Cardiac muscle cell (in vitro differentiated cells and primary cell): ENCODE measurements at regions not wholly inside any gene's neighbourhood (a gene's known extent, or its start where the extent isn't known, plus 50 kb on each side); places are given as distances from the start of the nearest gene placed in this dataset.

Experiments
- DNase-seq, 2 donors: peaks; one replicate each; pipeline versions ENCODE4 v3.0.0 to v3.0.0-alpha.2; 2010 to 2017; ENCODE audit warnings: low read depth in 1 of 2, low spot score in 1 of 2
- H3K27ac ChIP-seq: fragments of 200-600 bp; sonication (generic); 2 replicates; pipeline ENCODE4 v1.5.1; 2016
- H3K27me3 ChIP-seq: fragments of 200-600 bp; sonication (generic); 2 replicates; pipeline ENCODE4 v1.6.0; 2016; ENCODE audit warnings: control low read depth
- H3K36me3 ChIP-seq: fragments of 200-600 bp; sonication (generic); 2 replicates; pipeline ENCODE4 v1.5.1; 2016; ENCODE audit warnings: control low read depth
- H3K4me1 ChIP-seq: fragments of 200-600 bp; sonication (generic); 2 replicates; pipeline ENCODE4 v1.8.1; 2017; ENCODE audit warnings: low read depth, mild to moderate bottlenecking, mixed run types
- H3K4me3 ChIP-seq: fragments of 200-600 bp; sonication (generic); 2 replicates; pipeline ENCODE4 v1.5.1; 2016; ENCODE audit warnings: mild to moderate bottlenecking
- H3K9me3 ChIP-seq: fragments of 200-600 bp; sonication (generic); 2 replicates; pipeline ENCODE4 v1.5.1; 2017; ENCODE audit warnings: low read depth, mild to moderate bottlenecking, control low read depth
- TF ChIP-seq, protein P1 (sequence below): IDR thresholded peaks from 2 replicates; pipeline ENCODE4 v1.5.1; 2012; ENCODE audit warnings: low read depth, mild to moderate bottlenecking, low read length

DNA sequence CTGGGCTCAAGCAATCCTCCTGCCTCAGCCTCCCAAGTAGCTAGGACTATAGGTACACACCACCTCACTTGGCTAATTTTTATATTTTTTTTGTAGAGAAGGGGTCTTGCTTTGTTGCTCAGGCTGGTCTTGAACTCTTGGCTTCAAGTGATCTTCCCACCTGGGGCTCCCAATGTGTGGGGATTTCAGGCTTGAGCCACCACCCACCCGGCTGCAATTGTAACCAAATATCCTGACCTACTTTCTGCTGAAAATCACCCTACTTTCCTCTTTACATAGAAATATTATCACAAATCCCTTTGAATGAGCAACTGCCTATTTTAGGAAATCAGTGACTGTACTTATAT, 59.6 kb upstream of the ZNF608 start:
- H3K27ac ChIP-seq, result peak overlapping the region; percentile 85
- no peak overlapping the region for H3K4me3 ChIP-seq
- no peaks in the 10 kb centered on the region for H3K36me3 ChIP-seq
- no peak for DNase-seq
- no peaks in the 10 kb centered on the region for H3K27me3 ChIP-seq
- no peaks in the 10 kb centered on the region for H3K9me3 ChIP-seq
- TF ChIP-seq, protein P1, sequence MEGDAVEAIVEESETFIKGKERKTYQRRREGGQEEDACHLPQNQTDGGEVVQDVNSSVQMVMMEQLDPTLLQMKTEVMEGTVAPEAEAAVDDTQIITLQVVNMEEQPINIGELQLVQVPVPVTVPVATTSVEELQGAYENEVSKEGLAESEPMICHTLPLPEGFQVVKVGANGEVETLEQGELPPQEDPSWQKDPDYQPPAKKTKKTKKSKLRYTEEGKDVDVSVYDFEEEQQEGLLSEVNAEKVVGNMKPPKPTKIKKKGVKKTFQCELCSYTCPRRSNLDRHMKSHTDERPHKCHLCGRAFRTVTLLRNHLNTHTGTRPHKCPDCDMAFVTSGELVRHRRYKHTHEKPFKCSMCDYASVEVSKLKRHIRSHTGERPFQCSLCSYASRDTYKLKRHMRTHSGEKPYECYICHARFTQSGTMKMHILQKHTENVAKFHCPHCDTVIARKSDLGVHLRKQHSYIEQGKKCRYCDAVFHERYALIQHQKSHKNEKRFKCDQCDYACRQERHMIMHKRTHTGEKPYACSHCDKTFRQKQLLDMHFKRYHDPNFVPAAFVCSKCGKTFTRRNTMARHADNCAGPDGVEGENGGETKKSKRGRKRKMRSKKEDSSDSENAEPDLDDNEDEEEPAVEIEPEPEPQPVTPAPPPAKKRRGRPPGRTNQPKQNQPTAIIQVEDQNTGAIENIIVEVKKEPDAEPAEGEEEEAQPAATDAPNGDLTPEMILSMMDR, result no peak
- peaks cover 14% of the 10 kb centered on the region for H3K4me1 ChIP-seq

DNA sequence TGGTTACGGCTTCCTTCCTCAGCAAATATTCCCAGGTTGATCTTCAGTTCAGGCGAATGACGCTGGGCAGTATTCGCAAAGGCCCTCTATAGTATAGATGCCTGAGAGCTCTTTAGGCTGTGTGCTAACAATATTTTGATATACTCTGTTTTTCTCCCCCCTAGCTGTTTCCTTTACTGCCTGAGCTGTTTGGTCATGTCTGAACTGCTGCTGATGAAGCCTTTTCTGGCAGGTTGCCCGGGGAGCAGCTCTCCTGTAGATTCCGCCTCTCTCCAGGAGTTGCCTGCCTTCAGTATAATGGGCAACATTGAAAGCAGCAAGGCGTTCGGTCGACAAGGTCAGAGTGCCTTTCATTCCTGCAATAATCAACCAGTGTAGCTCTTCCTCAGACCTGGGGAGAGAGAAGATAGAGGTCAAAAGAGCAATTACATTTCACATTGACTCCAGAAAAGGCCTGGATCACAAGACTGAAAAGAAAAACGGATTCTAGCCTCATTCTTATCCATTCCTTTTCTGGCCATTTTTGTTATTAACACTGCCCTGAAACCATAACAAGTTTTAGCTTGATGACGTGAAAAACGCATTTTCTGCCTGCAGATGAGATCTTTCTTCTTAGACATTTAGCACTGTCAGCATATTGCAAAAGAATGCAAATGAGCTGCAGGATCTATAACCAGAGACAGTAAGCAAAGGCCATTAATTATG, 60.1 kb upstream of the ZNF608 start:
- Histone ChIP-seq H3K27me3 (no peaks in the 10 kb centered on the region), H3K4me1 (peaks cover 14% of the 10 kb centered on the region), H3K9me3 (no peaks in the 10 kb centered on the region), H3K36me3 (no peaks in the 10 kb centered on the region), H3K4me3 (no peak overlapping the region), H3K27ac (peak overlapping the region; percentile 85)
- DNase-seq, result peak; percentile 92 to 94
- TF ChIP-seq, protein P1, result no peak

DNA sequence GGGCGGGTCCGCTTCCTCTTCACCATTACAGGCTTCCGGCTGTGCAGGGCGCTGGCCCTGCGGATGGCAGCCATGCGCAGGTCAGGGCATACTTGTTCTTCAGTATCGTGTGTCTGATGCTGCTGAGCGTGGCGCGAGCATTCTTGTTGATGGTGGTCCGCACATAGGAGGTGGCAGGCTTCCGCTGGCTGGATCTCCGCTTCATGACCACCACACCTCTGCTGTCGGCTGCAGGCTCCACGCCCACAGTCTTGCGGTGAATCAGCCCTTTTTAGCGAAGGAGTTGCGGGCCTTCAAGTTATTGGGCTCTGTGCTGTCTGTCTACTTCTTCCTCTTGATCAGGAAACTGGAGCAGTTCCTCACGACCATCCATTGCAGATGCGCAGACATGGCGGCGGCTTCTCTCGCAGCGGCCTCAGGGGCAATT, 62.4 kb upstream of the ZNF608 start:
- Histone ChIP-seq H3K4me1 (peaks cover 26% of the 10 kb centered on the region), H3K36me3 (no peaks in the 10 kb centered on the region), H3K4me3 (no peak overlapping the region), H3K9me3 (no peaks in the 10 kb centered on the region), H3K27ac (no peak overlapping the region), H3K27me3 (no peaks in the 10 kb centered on the region)
- TF ChIP-seq, protein P1, result no peak
- DNase-seq, result no peak

DNA sequence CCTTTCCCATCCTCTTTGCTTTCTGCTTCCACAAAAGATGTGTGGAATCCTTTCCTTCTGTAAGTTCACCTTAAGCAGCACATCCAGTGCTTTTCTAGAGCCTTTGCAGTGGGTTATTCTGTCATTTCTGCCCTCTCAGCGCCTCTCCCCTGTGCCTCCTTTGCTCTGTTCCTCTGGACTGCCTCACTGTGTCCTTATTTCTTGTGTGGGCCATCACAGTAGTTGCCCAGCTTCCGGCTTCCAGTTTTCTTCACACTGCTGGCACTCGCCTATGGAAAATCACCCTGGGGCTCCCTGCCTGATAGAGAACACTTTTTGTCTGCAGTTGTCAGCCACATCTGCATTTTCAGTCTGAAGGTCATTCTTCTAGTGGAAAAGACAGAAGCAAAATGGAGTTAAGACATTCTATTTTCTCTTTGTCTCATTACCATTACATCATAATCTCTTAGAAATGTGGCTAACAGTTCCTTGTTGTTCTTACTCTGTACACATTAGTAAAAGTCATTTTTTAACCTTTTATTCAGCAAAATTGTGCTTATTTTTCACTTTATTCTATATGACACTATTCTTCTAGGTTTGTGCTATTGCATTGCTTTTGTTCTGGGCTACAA, 64.1 kb upstream of the ZNF608 start:
- H3K36me3 ChIP-seq, result no peaks in the 10 kb centered on the region
- TF ChIP-seq, protein P1, result no peak
- H3K9me3 ChIP-seq, result no peaks in the 10 kb centered on the region
- H3K4me1 ChIP-seq, result peaks cover 26% of the 10 kb centered on the region
- no peak overlapping the region for H3K27ac ChIP-seq
- H3K27me3 ChIP-seq, result no peaks in the 10 kb centered on the region
- DNase-seq, result no peak
- no peak overlapping the region for H3K4me3 ChIP-seq

DNA sequence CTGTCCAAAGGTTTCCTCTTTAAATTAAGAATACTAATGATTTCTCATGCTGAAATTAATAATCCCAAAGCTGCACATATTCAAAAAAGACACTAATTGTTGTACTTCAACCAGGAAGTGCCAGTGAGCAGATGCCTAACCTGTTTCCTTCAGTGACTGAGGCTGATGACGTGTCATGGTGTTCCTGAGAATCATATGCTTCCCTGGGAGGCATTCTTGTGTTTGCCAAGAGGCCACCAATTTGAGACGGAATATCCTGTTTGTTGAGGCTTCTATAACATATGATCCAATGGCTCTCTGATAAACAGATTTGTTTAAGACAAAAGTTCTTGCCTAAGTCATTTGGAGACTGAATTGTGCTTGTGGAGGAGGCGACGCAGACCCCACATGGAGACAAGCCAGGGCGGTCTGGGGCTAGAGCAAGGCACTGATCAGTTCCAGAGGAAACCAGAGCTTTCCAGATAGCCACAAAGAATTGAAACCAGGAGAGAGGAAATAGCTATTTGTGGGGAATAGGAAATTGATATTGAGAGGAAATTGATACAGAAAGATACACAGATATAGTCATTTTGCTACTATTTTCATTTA, 66.4 kb upstream of the ZNF608 start:
- peaks cover 20% of the 10 kb centered on the region for H3K4me1 ChIP-seq
- DNase-seq, result no peak
- no peak overlapping the region for H3K4me3 ChIP-seq
- TF ChIP-seq, protein P1, result no peak
- H3K36me3 ChIP-seq, result no peaks in the 10 kb centered on the region
- H3K27me3 ChIP-seq, result no peaks in the 10 kb centered on the region
- no peak overlapping the region for H3K27ac ChIP-seq
- H3K9me3 ChIP-seq, result no peaks in the 10 kb centered on the region
